HG02759 (cell line): ENCODE measurements at regions not wholly inside any gene's neighbourhood (a gene's known extent, or its start where the extent isn't known, plus 50 kb on each side); places are given as distances from the start of the nearest gene placed in this dataset.

Experiments
- ATAC-seq: cut with Tn5 transposase; IDR thresholded peaks from one replicate; pipeline ENCODE4 v1.9.1; 2021; ENCODE audit warnings: mild to moderate bottlenecking, moderate library complexity; ENCODE audit not compliant: unreplicated experiment

- ATAC-seq: no peak
Observed at GRCh38 chr16:27736431-27736830, 186.5 kb downstream of the KATNIP start.

- ATAC-seq: no peak
Observed at GRCh38 chr16:27737513-27737912, 187.6 kb downstream of the KATNIP start.
